ES-I3 (cell line): ENCODE measurements at regions not wholly inside any gene's neighbourhood (a gene's known extent, or its start where the extent isn't known, plus 50 kb on each side); places are given as distances from the start of the nearest gene placed in this dataset.

ENCODE experiments used
- H3K36me3 ChIP-seq: 2 replicates; pipeline ENCODE4 v1.6.1; 2013; ENCODE audit warnings: mild to moderate bottlenecking, low read length, control low read depth, moderate library complexity; ENCODE audit not compliant: insufficient read depth
- H3K4me1 ChIP-seq: 2 replicates; pipeline ENCODE4 v1.6.1; 2013; ENCODE audit warnings: mild to moderate bottlenecking, control low read depth, low read length; ENCODE audit not compliant: insufficient read depth
- H3K9ac ChIP-seq: 2 replicates; pipeline ENCODE4 v1.6.1; 2013; ENCODE audit warnings: low read depth, mild to moderate bottlenecking, low read length, moderate library complexity
- H3K9me3 ChIP-seq: 2 replicates; pipeline ENCODE4 v1.6.1; 2013; ENCODE audit warnings: mild to moderate bottlenecking, low read length, moderate library complexity; ENCODE audit not compliant: control insufficient read depth, insufficient read depth

DNA sequence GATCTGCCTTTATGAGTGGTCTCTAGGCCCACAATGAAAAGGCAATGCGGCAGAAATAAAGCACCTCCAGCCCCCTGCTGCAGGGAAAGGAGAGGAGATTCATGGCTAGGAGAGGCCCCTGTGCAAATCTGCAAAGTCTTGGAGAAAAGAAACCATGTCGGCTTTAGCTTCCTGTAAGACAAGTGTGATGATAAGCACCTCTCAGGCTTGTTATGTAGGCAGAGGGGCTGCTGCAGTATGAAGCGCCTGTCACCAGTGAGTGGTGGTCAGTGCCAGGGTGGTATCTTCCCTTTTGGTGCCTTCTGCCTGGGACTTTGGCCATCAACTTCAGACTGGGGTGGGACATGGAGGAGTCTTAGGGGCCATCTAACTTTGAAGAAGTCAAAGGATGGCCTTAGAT lies 59.2 kb upstream of the ARHGEF3 start:
- H3K36me3 ChIP-seq = no peaks in the 10 kb centered on the region
- H3K9me3 ChIP-seq = no peaks in the 10 kb centered on the region
- no peak overlapping the region for H3K9ac ChIP-seq
- H3K4me1 ChIP-seq = peaks cover 9% of the 10 kb centered on the region

DNA sequence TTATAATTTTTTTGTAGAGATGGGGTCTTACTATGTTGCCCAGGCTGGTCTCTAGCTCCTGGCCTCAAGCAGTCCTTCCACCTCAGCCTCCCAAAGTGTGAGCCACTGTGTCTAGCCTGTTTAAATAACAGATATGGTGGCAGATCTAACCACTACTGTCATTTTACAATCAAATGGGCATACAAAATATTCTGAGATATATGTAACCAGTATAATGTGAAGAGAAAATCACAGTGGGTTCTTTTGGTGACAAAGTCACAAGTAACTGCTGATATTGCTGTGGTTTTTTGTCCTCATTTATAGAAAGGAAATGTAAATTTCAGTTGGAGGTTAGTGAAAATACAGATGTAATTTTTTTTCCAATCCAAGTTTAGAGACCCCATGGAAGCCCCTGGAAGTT lies 58.6 kb upstream of the ARHGEF3 start:
- peaks cover 9% of the 10 kb centered on the region for H3K4me1 ChIP-seq
- no peaks in the 10 kb centered on the region for H3K36me3 ChIP-seq
- H3K9me3 ChIP-seq = no peaks in the 10 kb centered on the region
- H3K9ac ChIP-seq = no peak overlapping the region

DNA sequence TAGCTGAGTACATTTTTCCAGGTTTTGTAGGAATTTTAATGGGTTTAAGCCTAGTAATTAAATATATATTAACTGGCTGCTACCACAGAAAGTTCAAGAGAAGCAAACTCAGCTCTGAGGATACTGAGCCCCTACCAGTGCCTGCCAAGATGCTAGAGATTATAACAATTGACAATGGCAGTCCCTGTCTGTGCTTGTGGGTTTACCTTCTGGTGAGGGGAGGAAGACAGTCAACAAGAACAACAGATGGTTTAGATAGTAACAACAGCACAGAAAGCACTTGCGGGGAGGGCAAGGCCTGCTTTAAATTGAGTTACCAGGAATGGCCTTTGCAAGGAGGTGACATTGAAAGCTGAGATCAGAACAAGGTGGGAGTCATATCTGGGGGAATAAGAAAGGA lies 56.6 kb upstream of the ARHGEF3 start:
- Histone ChIP-seq H3K9me3 (no peaks in the 10 kb centered on the region), H3K4me1 (peaks cover 9% of the 10 kb centered on the region), H3K36me3 (no peaks in the 10 kb centered on the region), H3K9ac (no peak overlapping the region)

DNA sequence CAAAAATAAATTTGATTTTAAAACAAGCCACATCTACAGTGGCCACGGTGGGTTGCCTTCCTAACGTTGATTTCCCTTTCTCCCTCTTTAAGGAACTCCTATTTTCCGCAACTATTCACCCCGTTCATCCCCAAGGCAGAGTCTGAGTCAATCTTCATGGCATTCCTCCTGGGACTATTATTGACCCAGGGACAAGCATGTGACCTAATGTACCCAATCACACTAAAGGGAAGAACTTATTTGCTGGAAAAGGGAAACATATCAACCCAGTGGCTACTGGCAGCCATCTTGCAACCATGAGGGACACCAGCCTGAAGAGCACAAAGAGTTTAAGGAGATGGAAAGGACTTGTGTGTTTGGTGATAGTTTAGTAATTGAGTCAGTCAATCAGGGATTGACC lies 55.4 kb upstream of the ARHGEF3 start:
- Histone ChIP-seq H3K9ac (no peak overlapping the region), H3K36me3 (no peaks in the 10 kb centered on the region), H3K9me3 (no peaks in the 10 kb centered on the region), H3K4me1 (peaks cover 5% of the 10 kb centered on the region)

DNA sequence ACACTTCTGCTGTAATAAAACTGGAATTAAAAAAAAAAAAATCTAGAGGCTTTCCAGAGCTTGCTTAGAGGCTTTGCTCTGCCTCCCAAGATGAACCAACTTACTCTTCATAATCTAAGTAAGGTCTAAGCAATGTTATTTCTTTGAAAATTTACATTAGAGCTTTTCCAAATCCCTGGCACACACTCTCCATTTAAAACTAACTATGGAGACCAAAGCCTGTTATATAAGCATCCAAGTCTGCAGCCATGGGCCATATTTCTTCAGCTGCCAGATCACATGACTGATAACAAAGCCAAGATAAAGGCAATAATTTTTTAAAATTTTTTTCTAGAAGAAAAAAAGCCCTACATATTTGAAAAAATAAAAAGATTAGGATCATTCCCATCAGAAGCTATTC lies 55.0 kb upstream of the ARHGEF3 start:
- Histone ChIP-seq H3K36me3 (no peaks in the 10 kb centered on the region), H3K9me3 (no peaks in the 10 kb centered on the region), H3K9ac (no peak overlapping the region), H3K4me1 (peaks cover 3% of the 10 kb centered on the region)

DNA sequence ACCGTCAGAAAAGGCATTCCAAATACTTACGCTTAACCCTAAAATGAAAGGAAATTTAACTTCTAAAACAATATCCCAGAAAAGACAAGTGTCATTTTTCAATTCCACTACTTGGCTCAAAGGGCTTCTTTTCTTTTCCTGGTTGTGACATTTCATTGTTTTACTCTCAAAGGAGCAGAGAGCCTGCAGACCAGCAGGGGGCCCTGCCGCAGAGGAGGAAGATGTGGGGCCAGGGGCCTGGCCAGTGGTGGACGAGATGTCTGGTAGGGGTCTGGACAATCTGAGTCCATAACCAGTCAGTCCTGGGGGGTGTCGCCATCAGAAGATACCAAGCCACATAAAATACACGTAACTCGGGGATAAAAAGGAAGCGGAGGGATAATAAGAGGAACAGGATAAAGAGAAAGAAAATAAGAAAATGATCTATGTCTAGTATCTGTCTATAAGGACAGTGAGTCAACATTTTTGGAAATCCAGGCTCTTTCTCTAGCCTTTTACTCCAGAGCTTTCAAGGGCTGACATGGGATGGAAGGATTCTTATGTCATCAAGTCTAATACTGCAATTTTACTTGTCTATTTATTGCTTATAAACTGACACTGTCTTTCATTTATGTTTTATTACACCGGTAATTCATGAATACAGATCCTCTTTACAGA lies 54.2 kb upstream of the ARHGEF3 start:
- H3K36me3 ChIP-seq = no peaks in the 10 kb centered on the region
- no peaks in the 10 kb centered on the region for H3K9me3 ChIP-seq
- H3K4me1 ChIP-seq = peaks cover 3% of the 10 kb centered on the region
- no peak overlapping the region for H3K9ac ChIP-seq

DNA sequence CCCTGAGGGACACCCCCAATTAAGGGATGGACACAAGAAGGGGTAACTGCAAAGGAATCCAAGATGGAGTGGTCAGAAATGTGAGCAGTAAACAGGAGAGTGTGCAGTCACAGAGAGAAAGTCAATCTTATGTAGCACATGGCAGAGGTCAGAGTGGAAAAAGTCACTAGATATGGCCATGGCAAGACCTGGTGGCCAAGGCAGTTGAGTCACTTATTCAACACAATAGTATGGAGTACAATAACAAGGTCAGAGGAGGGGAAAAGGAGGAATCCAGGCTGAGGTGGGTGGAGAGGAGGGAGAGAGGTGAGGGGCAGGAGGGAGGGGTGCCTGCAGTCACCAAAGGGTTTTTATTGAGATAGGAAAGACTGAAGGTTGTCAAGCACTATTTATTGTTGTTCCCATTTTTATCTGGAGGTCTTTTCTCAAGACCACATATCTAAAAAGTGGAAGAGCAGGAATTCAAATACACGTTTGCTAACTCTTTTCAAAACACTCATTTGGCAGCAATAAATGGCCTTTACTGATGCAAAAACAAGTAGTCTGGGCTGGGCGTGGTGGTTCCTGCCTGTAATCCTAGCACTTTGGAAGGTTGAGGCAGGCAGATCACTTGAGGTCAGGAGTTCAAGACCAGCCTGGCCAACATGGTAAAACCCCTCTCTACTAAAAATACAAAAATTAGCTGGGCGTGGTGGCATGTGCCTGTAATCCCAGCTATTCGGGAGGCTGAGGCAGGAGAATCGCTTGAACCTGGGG lies 53.3 kb upstream of the ARHGEF3 start:
- H3K36me3 ChIP-seq = no peaks in the 10 kb centered on the region
- H3K9ac ChIP-seq = no peak overlapping the region
- no peaks in the 10 kb centered on the region for H3K9me3 ChIP-seq

DNA sequence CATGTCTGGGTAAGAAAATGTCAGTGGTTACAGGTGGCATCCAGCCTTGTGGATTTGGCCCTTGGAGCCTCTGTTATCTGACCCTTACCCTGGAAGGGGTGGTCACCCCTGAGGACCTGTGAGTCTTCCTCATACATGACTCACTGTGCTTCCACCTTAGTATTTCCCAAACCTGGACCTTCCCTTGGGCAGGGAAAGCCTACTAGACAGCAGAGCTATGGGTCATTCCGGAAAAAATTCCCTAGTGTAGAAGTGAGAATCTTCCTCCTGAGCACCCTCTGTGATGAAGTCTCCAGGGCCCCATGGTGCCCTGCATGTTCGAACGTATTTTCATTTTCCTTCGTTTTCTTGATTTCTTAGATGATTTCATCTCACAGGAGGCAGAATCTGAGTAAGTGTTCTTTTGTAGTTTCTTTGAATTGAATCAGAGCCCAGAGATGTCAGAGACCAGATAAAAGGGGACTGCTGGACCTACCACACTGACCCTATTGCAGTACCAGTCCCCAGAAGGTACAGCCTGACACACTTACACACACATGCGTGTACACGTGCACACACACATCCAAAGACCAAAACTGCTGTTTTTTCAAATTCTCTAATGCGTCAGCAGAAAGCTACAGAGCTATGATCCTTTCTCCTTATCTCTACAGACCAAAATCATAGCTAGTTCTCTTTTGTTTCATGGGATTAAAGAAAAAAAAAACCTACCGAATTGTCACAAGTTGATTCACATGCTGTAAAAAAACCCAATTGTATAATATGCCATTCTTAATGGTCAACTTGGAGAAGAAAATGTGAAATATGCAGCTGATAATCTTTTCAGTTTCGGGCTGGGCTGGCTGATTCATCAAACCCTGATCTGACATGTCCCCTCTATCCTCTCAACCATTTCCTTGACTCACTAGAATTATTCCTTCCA lies 50.5 kb upstream of the ARHGEF3 start:
- Histone ChIP-seq H3K4me1 (peaks cover 3% of the 10 kb centered on the region), H3K9me3 (no peaks in the 10 kb centered on the region), H3K9ac (no peak overlapping the region), H3K36me3 (no peaks in the 10 kb centered on the region)

More for the DNA sequence above, 53.3 kb upstream of the ARHGEF3 start:
- H3K4me1 ChIP-seq = peaks cover 3% of the 10 kb centered on the region
